Keratinocyte (primary cell): ENCODE measurements at regions not wholly inside any gene's neighbourhood (a gene's known extent, or its start where the extent isn't known, plus 50 kb on each side); places are given as distances from the start of the nearest gene placed in this dataset.

ENCODE experiments used
- DNase-seq: peaks from one replicate; pipeline ENCODE4 v3.0.0-alpha.2; 2011; ENCODE audit warnings: low read depth, missing footprints, low spot score
- FAIRE-seq: peaks from 2 replicates; lab custom pipeline; 2011; peaks lifted over from hg19 to GRCh38; lab: Jason Lieb, UNC
- H2AFZ ChIP-seq: 2 replicates; pipeline ENCODE4 v1.6.0; 2012; ENCODE audit warnings: low read length, control low read depth, inconsistent platforms; ENCODE audit not compliant: control insufficient read depth
- H3K27ac ChIP-seq: 2 replicates; pipeline ENCODE4 v1.5.1; 2011; ENCODE audit warnings: low read length; ENCODE audit not compliant: control insufficient read depth, insufficient read depth
- H3K27me3 ChIP-seq: 3 replicates; pipeline ENCODE4 v1.6.0; 2011; ENCODE audit warnings: low read length; ENCODE audit not compliant: control insufficient read depth, insufficient read depth; ENCODE audit errors: extremely low read depth
- H3K36me3 ChIP-seq, 2 experiments: 2 replicates in 1 of 2; 3 replicates in 1 of 2; pipeline ENCODE4 v1.5.1; 2011; ENCODE audit warnings: low read length in 2 of 2, mild to moderate bottlenecking in 1 of 2; ENCODE audit not compliant: control insufficient read depth in 2 of 2, insufficient read depth in 2 of 2; ENCODE audit errors: extremely low read depth in 1 of 2
- H3K4me1 ChIP-seq: 3 replicates; pipeline ENCODE4 v1.5.1; 2011; ENCODE audit warnings: low read length; ENCODE audit not compliant: control insufficient read depth, insufficient read depth; ENCODE audit errors: extremely low read depth
- H3K4me2 ChIP-seq: 3 replicates; pipeline ENCODE4 v1.6.0; 2011; ENCODE audit warnings: low read depth, low read length; ENCODE audit not compliant: control insufficient read depth, insufficient read depth; ENCODE audit errors: extremely low read depth
- H3K4me3 ChIP-seq, 3 experiments: fragments of 200-600 bp in 1 of 3; sonication (generic) in 1 of 3; 2 replicates in 2 of 3; 3 replicates in 1 of 3; pipeline ENCODE4 v1.5.1; 2011 to 2016; ENCODE audit warnings: low read length in 3 of 3, mild to moderate bottlenecking in 3 of 3, control low read depth in 2 of 3, inconsistent platforms in 1 of 3, low read depth in 1 of 3, mixed read lengths in 1 of 3, mixed run types in 1 of 3, moderate library complexity in 1 of 3; ENCODE audit not compliant: control insufficient read depth in 2 of 3, insufficient read depth in 2 of 3; ENCODE audit errors: extremely low read depth in 1 of 3
- H3K79me2 ChIP-seq: 2 replicates; pipeline ENCODE4 v1.6.0; 2012; ENCODE audit warnings: low read length; ENCODE audit not compliant: control insufficient read depth, insufficient read depth
- H3K9ac ChIP-seq: 3 replicates; pipeline ENCODE4 v1.6.0; 2011; ENCODE audit warnings: low read length; ENCODE audit not compliant: control insufficient read depth, insufficient read depth; ENCODE audit errors: extremely low read depth
- H3K9me1 ChIP-seq: 3 replicates; pipeline ENCODE4 v1.6.0; 2011; ENCODE audit warnings: low read length; ENCODE audit not compliant: control insufficient read depth, insufficient read depth; ENCODE audit errors: extremely low read depth
- H3K9me3 ChIP-seq: 2 replicates; pipeline ENCODE4 v1.5.1; 2012; ENCODE audit warnings: low read depth, low read length; ENCODE audit not compliant: control insufficient read depth
- H4K20me1 ChIP-seq: 3 replicates; pipeline ENCODE4 v1.6.0; 2011; ENCODE audit warnings: low read length; ENCODE audit not compliant: control insufficient read depth, insufficient read depth; ENCODE audit errors: extremely low read depth
- CTCF ChIP-seq, 3 experiments: IDR thresholded peaks in 1 of 3; conservative IDR thresholded peaks in 1 of 3; optimal IDR thresholded peaks in 1 of 3; 2 replicates in 2 of 3; 3 replicates in 1 of 3; pipeline versions ENCODE3 to v1.5.1; 2011; ENCODE audit warnings: low read length in 3 of 3, mild to moderate bottlenecking in 3 of 3, moderate library complexity in 2 of 3, control low read depth in 1 of 3, inconsistent platforms in 1 of 3; ENCODE audit not compliant: insufficient read depth in 2 of 3; ENCODE audit errors: extremely low read depth in 1 of 3
- EZH2 ChIP-seq: IDR thresholded peaks from one replicate; pipeline ENCODE4 v1.6.1; 2012; ENCODE audit warnings: inconsistent platforms, mild to moderate bottlenecking, low read length, moderate library complexity
- dilution Hi-C: fragments of 300-500 bp; cut with MboI; formaldehyde crosslinking; loops from one replicate; pipeline ENCODE4 v1.7.0; 2020; ENCODE audit warnings: low sequenced_read_pairs; ENCODE audit not compliant: extremely low pct_ligation_motif_present

- TF ChIP-seq CTCF (optimal IDR thresholded peaks at IDR 0.05 in 1 of 3, IDR thresholded peaks at IDR 0.05 in 1 of 3, conservative IDR thresholded peaks at IDR 0.05 in 1 of 3; ENCODE audit: extremely low read depth in 1 of 3, insufficient read depth in 2 of 3, low read length in 3 of 3) = no peak
- no peak for TF ChIP-seq EZH2
- DNase-seq (no peak), FAIRE-seq (no peak)
- H3K9me1 ChIP-seq = no peaks in the 10 kb centered on the region
- peaks cover 17% of the 10 kb centered on the region for H3K27me3 ChIP-seq
- H3K4me2 ChIP-seq = no peak overlapping the region
- H3K4me3 ChIP-seq = no peak overlapping the region
- no peaks in the 10 kb centered on the region for H3K9me3 ChIP-seq
- no peaks in the 10 kb centered on the region for H4K20me1 ChIP-seq
- H2AFZ ChIP-seq = no peak overlapping the region
- no peak overlapping the region for H3K9ac ChIP-seq
- H3K27ac ChIP-seq = no peak overlapping the region
- no peaks in the 10 kb centered on the region for H3K36me3 ChIP-seq
- H3K4me1 ChIP-seq = no peaks in the 10 kb centered on the region
- dilution Hi-C loops = no loop called here
- H3K79me2 ChIP-seq = no peaks in the 10 kb centered on the region
These were observed 65.5 kb upstream of the RGS7 start for GRCh38 chr1:241422470-241422869.

GRCh38 chr1:241419986-241420385 lies 63.0 kb upstream of the RGS7 start:
- H4K20me1 ChIP-seq = no peaks in the 10 kb centered on the region
- H3K4me2 ChIP-seq = no peak overlapping the region
- no peaks in the 10 kb centered on the region for H3K9me3 ChIP-seq
- DNase-seq (no peak), FAIRE-seq (no peak)
- peaks cover 16% of the 10 kb centered on the region for H3K27me3 ChIP-seq
- TF ChIP-seq CTCF (optimal IDR thresholded peaks at IDR 0.05 in 1 of 3, IDR thresholded peaks at IDR 0.05 in 1 of 3, conservative IDR thresholded peaks at IDR 0.05 in 1 of 3; ENCODE audit: extremely low read depth in 1 of 3, insufficient read depth in 2 of 3, low read length in 3 of 3) (no peak), EZH2 (no peak)
- no peaks in the 10 kb centered on the region for H3K4me1 ChIP-seq
- no peak overlapping the region for H3K9ac ChIP-seq
- no peaks in the 10 kb centered on the region for H3K79me2 ChIP-seq
- dilution Hi-C loops = no loop called here
- no peak overlapping the region for H3K27ac ChIP-seq
- no peak overlapping the region for H2AFZ ChIP-seq
- H3K36me3 ChIP-seq = no peaks in the 10 kb centered on the region
- H3K9me1 ChIP-seq = no peaks in the 10 kb centered on the region
- no peak overlapping the region for H3K4me3 ChIP-seq
